ENCODE measurements at regions not wholly inside any gene's neighbourhood (a gene's known extent, or its start where the extent isn't known, plus 50 kb on each side); places are given as distances from the start of the nearest gene placed in this dataset.

DNA sequence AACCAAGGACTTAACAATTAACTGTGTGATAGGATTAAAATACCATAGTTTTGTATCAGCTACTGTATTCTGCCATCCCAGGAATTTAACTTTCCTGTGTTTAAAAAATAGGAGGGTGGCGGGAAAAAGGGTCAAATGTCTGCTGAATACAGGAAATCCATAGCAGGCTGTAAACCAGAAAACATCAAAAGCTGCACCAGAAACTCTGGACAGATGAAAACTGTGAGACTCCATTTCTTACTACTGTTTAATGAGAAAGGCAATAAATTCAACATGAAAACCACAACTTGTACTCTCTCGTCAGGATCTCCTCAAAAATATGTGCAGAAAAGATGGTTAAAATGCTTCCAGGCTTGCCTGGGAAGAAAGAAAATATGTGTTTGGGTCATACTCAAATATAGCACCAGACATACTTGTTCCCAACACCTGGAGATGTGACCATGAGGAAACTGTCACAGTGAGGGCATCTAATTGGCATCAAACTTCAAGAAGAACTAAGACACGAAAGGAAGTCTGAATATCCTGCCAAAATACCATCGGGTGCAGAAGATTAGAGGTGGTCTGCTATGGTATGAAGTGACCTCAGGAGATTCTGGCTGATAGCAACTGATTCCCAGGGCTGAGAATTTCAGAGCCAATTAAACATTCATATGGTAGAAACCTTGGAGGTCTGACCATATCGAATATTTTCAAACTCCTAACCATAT lies 164.7 kb upstream of the TARS1 start:
- TF ChIP-seq EGR1 (IDR thresholded peaks at IDR 0.05) = no peak
- TF ChIP-seq, protein P1, sequence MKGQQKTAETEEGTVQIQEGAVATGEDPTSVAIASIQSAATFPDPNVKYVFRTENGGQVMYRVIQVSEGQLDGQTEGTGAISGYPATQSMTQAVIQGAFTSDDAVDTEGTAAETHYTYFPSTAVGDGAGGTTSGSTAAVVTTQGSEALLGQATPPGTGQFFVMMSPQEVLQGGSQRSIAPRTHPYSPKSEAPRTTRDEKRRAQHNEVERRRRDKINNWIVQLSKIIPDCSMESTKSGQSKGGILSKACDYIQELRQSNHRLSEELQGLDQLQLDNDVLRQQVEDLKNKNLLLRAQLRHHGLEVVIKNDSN (IDR thresholded peaks at IDR 0.05) = no peak
- TF ChIP-seq, protein P2, sequence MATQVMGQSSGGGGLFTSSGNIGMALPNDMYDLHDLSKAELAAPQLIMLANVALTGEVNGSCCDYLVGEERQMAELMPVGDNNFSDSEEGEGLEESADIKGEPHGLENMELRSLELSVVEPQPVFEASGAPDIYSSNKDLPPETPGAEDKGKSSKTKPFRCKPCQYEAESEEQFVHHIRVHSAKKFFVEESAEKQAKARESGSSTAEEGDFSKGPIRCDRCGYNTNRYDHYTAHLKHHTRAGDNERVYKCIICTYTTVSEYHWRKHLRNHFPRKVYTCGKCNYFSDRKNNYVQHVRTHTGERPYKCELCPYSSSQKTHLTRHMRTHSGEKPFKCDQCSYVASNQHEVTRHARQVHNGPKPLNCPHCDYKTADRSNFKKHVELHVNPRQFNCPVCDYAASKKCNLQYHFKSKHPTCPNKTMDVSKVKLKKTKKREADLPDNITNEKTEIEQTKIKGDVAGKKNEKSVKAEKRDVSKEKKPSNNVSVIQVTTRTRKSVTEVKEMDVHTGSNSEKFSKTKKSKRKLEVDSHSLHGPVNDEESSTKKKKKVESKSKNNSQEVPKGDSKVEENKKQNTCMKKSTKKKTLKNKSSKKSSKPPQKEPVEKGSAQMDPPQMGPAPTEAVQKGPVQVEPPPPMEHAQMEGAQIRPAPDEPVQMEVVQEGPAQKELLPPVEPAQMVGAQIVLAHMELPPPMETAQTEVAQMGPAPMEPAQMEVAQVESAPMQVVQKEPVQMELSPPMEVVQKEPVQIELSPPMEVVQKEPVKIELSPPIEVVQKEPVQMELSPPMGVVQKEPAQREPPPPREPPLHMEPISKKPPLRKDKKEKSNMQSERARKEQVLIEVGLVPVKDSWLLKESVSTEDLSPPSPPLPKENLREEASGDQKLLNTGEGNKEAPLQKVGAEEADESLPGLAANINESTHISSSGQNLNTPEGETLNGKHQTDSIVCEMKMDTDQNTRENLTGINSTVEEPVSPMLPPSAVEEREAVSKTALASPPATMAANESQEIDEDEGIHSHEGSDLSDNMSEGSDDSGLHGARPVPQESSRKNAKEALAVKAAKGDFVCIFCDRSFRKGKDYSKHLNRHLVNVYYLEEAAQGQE (IDR thresholded peaks at IDR 0.05; ENCODE audit: low read depth) = no peak
- TF ChIP-seq, protein P3, sequence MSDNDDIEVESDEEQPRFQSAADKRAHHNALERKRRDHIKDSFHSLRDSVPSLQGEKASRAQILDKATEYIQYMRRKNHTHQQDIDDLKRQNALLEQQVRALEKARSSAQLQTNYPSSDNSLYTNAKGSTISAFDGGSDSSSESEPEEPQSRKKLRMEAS (IDR thresholded peaks at IDR 0.05) = no peak
- TF ChIP-seq RAD21 (IDR thresholded peaks at IDR 0.05; ENCODE audit: low read depth) = no peak
- TF ChIP-seq YY1 (IDR thresholded peaks at IDR 0.05; ENCODE audit: low read depth) = no peak
- no peak for TF ChIP-seq NFIC (IDR thresholded peaks at IDR 0.05)
- no peak for TF ChIP-seq ZBTB7A (IDR thresholded peaks at IDR 0.05; ENCODE audit: low read depth)
- TF ChIP-seq EP300 (IDR thresholded peaks at IDR 0.05; ENCODE audit: borderline replicate concordance) = no peak
- no peak for TF ChIP-seq CEBPB (IDR thresholded peaks at IDR 0.05)
- no peak for TF ChIP-seq TEAD4 (IDR thresholded peaks at IDR 0.05)
- TF ChIP-seq FOXM1 (IDR thresholded peaks at IDR 0.05; ENCODE audit: borderline replicate concordance, low read depth) = no peak
- no peak for TF ChIP-seq TCF12 (IDR thresholded peaks at IDR 0.05; ENCODE audit: low read depth)
- TF ChIP-seq TAF1 (IDR thresholded peaks at IDR 0.05; ENCODE audit: low read depth) = no peak
- no peak for TF ChIP-seq CREB1 (IDR thresholded peaks at IDR 0.05; ENCODE audit: low read depth)

DNA sequence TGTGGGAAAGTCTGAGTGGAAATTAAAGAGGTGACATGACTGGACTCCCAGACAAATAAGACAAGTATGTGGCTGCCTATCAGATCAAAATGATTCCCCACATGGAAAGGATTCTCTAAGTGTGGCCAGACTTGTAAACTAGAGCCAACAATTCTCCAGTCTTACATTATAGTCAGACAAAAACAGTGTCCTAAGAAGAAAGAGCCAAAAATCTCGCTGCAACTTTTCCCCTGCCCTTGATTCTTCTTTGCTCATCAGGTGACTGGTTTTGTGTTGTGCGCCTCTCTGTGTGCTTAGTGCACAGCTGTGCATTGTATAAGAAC lies 164.2 kb upstream of the TARS1 start:
- TF ChIP-seq FOXM1 (IDR thresholded peaks at IDR 0.05; ENCODE audit: borderline replicate concordance, low read depth) (no peak), CEBPB (IDR thresholded peaks at IDR 0.05) (no peak), EP300 (IDR thresholded peaks at IDR 0.05; ENCODE audit: borderline replicate concordance) (no peak), ZBTB7A (IDR thresholded peaks at IDR 0.05; ENCODE audit: low read depth) (no peak), NFIC (IDR thresholded peaks at IDR 0.05) (no peak), EGR1 (IDR thresholded peaks at IDR 0.05) (no peak), YY1 (IDR thresholded peaks at IDR 0.05; ENCODE audit: low read depth) (no peak), TAF1 (IDR thresholded peaks at IDR 0.05; ENCODE audit: low read depth) (no peak), CREB1 (IDR thresholded peaks at IDR 0.05; ENCODE audit: low read depth) (no peak), TEAD4 (IDR thresholded peaks at IDR 0.05) (no peak), RAD21 (IDR thresholded peaks at IDR 0.05; ENCODE audit: low read depth) (no peak)
- TF ChIP-seq, protein P2 (IDR thresholded peaks at IDR 0.05; ENCODE audit: low read depth) = no peak
- TF ChIP-seq, protein P1 (IDR thresholded peaks at IDR 0.05) = no peak
- TF ChIP-seq, protein P3 (IDR thresholded peaks at IDR 0.05) = no peak

- no peak for TF ChIP-seq TAF1 (IDR thresholded peaks at IDR 0.05; ENCODE audit: low read depth)
- no peak for TF ChIP-seq FOXM1 (IDR thresholded peaks at IDR 0.05; ENCODE audit: borderline replicate concordance, low read depth)
- no peak for TF ChIP-seq NFIC (IDR thresholded peaks at IDR 0.05)
- TF ChIP-seq, protein P1 (IDR thresholded peaks at IDR 0.05) = no peak
- TF ChIP-seq CREB1 (IDR thresholded peaks at IDR 0.05; ENCODE audit: low read depth) = no peak
- TF ChIP-seq TCF12 (IDR thresholded peaks at IDR 0.05; ENCODE audit: low read depth) = no peak
- no peak for TF ChIP-seq EGR1 (IDR thresholded peaks at IDR 0.05)
- TF ChIP-seq, protein P2 (IDR thresholded peaks at IDR 0.05; ENCODE audit: low read depth) = no peak
- TF ChIP-seq, protein P3 (IDR thresholded peaks at IDR 0.05) = no peak
- no peak for TF ChIP-seq EP300 (IDR thresholded peaks at IDR 0.05; ENCODE audit: borderline replicate concordance)
- TF ChIP-seq YY1 (IDR thresholded peaks at IDR 0.05; ENCODE audit: low read depth) = no peak
- TF ChIP-seq ZBTB7A (IDR thresholded peaks at IDR 0.05; ENCODE audit: low read depth) = no peak
- no peak for TF ChIP-seq TEAD4 (IDR thresholded peaks at IDR 0.05)
- no peak for TF ChIP-seq RAD21 (IDR thresholded peaks at IDR 0.05; ENCODE audit: low read depth)
- no peak for TF ChIP-seq CEBPB (IDR thresholded peaks at IDR 0.05)
These were observed 163.6 kb upstream of the TARS1 start for GRCh38 chr5:33277061-33277650.
